Loucy (cell line): ENCODE measurements at regions not wholly inside any gene's neighbourhood (a gene's known extent, or its start where the extent isn't known, plus 50 kb on each side); places are given as distances from the start of the nearest gene placed in this dataset.

ENCODE experiments used
- H2AFZ ChIP-seq: fragments of 200-600 bp; sonication (generic); 2 replicates; pipeline ENCODE4 v1.6.0; 2016; ENCODE audit warnings: antibody characterized with exemption, mild to moderate bottlenecking, low read length, moderate library complexity
- H3F3A ChIP-seq: fragments of 200-600 bp; 2 replicates; pipeline ENCODE4 v1.6.0; 2016; ENCODE audit warnings: antibody characterized with exemption, low read depth, mild to moderate bottlenecking
- H3K27me3 ChIP-seq: fragments of 200-600 bp; sonication (generic); 2 replicates; pipeline ENCODE4 v1.6.1; 2014; ENCODE audit warnings: low read length, mild to moderate bottlenecking; ENCODE audit not compliant: insufficient read depth, poor library complexity, severe bottlenecking
- H3K36me3 ChIP-seq: fragments of 200-600 bp; sonication (generic); 2 replicates; pipeline ENCODE4 v1.6.1; 2016; ENCODE audit warnings: low read length; ENCODE audit not compliant: insufficient read depth
- H3K4me1 ChIP-seq: fragments of 200-600 bp; sonication (generic); 2 replicates; pipeline ENCODE4 v1.5.1; 2014; ENCODE audit warnings: low read length, mild to moderate bottlenecking; ENCODE audit not compliant: insufficient read depth, poor library complexity, severe bottlenecking
- H3K4me2 ChIP-seq: fragments of 200-600 bp; sonication (generic); 2 replicates; pipeline ENCODE4 v1.6.0; 2014; ENCODE audit warnings: antibody characterized with exemption, low read length, low read depth, mild to moderate bottlenecking; ENCODE audit not compliant: poor library complexity, severe bottlenecking
- H3K4me3 ChIP-seq: fragments of 200-600 bp; sonication (generic); 2 replicates; pipeline ENCODE4 v1.5.1; 2014; ENCODE audit warnings: low read length, mild to moderate bottlenecking, mixed read lengths; ENCODE audit not compliant: poor library complexity, severe bottlenecking
- H3K79me2 ChIP-seq: fragments of 200-600 bp; sonication (generic); 2 replicates; pipeline ENCODE4 v1.6.1; 2014; ENCODE audit warnings: low read length; ENCODE audit not compliant: insufficient read depth
- H3K9ac ChIP-seq: fragments of 200-600 bp; sonication (generic); 2 replicates; pipeline ENCODE4 v1.6.0; 2014; ENCODE audit warnings: mild to moderate bottlenecking, low read depth, low read length, moderate library complexity; ENCODE audit not compliant: poor library complexity, severe bottlenecking
- H3K9me2 ChIP-seq: fragments of 200-600 bp; sonication (generic); replicated peaks from 2 replicates; pipeline ENCODE4 v1.6.1; 2016; ENCODE audit warnings: low read depth, low read length, mixed read lengths
- H3K9me3 ChIP-seq: fragments of 200-600 bp; sonication (generic); 2 replicates; pipeline ENCODE4 v1.6.1; 2014; ENCODE audit warnings: mild to moderate bottlenecking, antibody characterized with exemption, low read length, low read depth; ENCODE audit not compliant: insufficient read depth
- H4K20me1 ChIP-seq: fragments of 200-600 bp; sonication (generic); 2 replicates; pipeline ENCODE4 v1.6.0; 2014; ENCODE audit warnings: antibody characterized with exemption, low read length, mild to moderate bottlenecking; ENCODE audit not compliant: insufficient read depth, poor library complexity, severe bottlenecking
- CTCF ChIP-seq: fragments of 200-600 bp; sonication (generic); conservative IDR thresholded peaks from 2 replicates; pipeline ENCODE4 v1.5.1; 2014; ENCODE audit warnings: mild to moderate bottlenecking, antibody characterized with exemption, low read length
- EZH2phosphoT487 ChIP-seq: fragments of 200-600 bp; IDR thresholded peaks from 2 replicates; pipeline ENCODE4 v1.6.1; 2018; ENCODE audit warnings: antibody characterized with exemption, mild to moderate bottlenecking, moderate library complexity, borderline replicate concordance

- Histone ChIP-seq H4K20me1 (no peaks in the 10 kb centered on the region), H3K9me3 (no peaks in the 10 kb centered on the region), H3K27me3 (no peaks in the 10 kb centered on the region), H3K9ac (no peak overlapping the region), H3K36me3 (no peaks in the 10 kb centered on the region), H3K4me3 (no peak overlapping the region), H3K4me1 (peaks cover 8% of the 10 kb centered on the region), H3K4me2 (no peak overlapping the region), H3F3A (no peaks in the 10 kb centered on the region), H3K79me2 (no peaks in the 10 kb centered on the region), H3K9me2 (no peaks in the 10 kb centered on the region), H2AFZ (no peak overlapping the region)
- TF ChIP-seq EZH2phosphoT487: no peak
- no peak for TF ChIP-seq CTCF
Measured at GRCh38 chr5:67647772-67648171, 451.2 kb upstream of the CD180 start.

- H3F3A ChIP-seq: no peaks in the 10 kb centered on the region
- no peak overlapping the region for H3K9ac ChIP-seq
- peaks cover 10% of the 10 kb centered on the region for H3K4me1 ChIP-seq
- no peaks in the 10 kb centered on the region for H4K20me1 ChIP-seq
- no peak overlapping the region for H3K4me3 ChIP-seq
- H3K27me3 ChIP-seq: no peaks in the 10 kb centered on the region
- no peaks in the 10 kb centered on the region for H3K9me3 ChIP-seq
- H3K9me2 ChIP-seq: no peaks in the 10 kb centered on the region
- no peaks in the 10 kb centered on the region for H3K79me2 ChIP-seq
- no peak for TF ChIP-seq CTCF
- TF ChIP-seq EZH2phosphoT487: no peak
- no peak overlapping the region for H2AFZ ChIP-seq
- H3K36me3 ChIP-seq: no peaks in the 10 kb centered on the region
- H3K4me2 ChIP-seq: no peak overlapping the region
Measured at GRCh38 chr5:67644221-67644920, 447.8 kb upstream of the CD180 start.

GRCh38 chr5:67643536-67643935, 446.9 kb upstream of the CD180 start:
- Histone ChIP-seq H3K4me1 (peaks cover 14% of the 10 kb centered on the region), H2AFZ (no peak overlapping the region), H3K9me2 (no peaks in the 10 kb centered on the region), H4K20me1 (no peaks in the 10 kb centered on the region), H3K79me2 (no peaks in the 10 kb centered on the region), H3K36me3 (no peaks in the 10 kb centered on the region), H3K4me2 (no peak overlapping the region), H3K27me3 (no peaks in the 10 kb centered on the region), H3F3A (no peaks in the 10 kb centered on the region), H3K9ac (no peak overlapping the region), H3K4me3 (no peak overlapping the region), H3K9me3 (no peaks in the 10 kb centered on the region)
- TF ChIP-seq EZH2phosphoT487 (no peak), CTCF (no peak)
